ENCODE measurements at regions not wholly inside any gene's neighbourhood (a gene's known extent, or its start where the extent isn't known, plus 50 kb on each side); places are given as distances from the start of the nearest gene placed in this dataset.

DNA sequence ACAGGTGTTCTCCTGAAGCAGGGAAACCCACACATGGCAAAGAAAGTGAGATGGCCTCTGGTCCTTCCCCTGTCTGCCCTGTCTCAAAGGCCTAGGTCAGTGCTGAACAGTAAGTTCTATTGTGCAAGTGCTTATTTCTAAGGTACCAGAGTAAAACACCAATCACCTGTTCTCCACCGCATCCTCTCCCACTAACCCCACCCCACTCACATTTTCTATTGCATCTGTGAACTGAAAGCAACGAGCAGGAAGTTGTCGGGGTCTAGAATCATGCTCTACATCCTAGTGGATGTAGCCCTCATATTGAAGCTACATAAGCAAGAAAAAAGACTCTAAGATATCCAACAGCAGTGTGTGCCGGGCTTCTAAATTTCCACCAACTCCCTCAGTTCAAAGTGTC, 265.9 kb downstream of the ENC1 start (continued):
- TF ChIP-seq, protein P1, sequence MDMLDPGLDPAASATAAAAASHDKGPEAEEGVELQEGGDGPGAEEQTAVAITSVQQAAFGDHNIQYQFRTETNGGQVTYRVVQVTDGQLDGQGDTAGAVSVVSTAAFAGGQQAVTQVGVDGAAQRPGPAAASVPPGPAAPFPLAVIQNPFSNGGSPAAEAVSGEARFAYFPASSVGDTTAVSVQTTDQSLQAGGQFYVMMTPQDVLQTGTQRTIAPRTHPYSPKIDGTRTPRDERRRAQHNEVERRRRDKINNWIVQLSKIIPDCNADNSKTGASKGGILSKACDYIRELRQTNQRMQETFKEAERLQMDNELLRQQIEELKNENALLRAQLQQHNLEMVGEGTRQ (IDR thresholded peaks at IDR 0.05; ENCODE audit: low read length) = no peak
- TF ChIP-seq CREB1 (IDR thresholded peaks at IDR 0.05) (no peak), PHF8 (conservative IDR thresholded peaks at IDR 0.05; ENCODE audit: low read depth, low read length) (no peak), BACH1 (IDR thresholded peaks at IDR 0.05; ENCODE audit: low read length) (no peak)
